Esophagus squamous epithelium (tissue), 5 donors: ENCODE measurements at regions not wholly inside any gene's neighbourhood (a gene's known extent, or its start where the extent isn't known, plus 50 kb on each side); places are given as distances from the start of the nearest gene placed in this dataset.

Experiments used
- DNase-seq: peaks from one replicate; lab custom pipeline; 2025; lab: John Stamatoyannopoulos, UW
- H3K27ac ChIP-seq, 4 donors: fragments of 200-600 bp; sonication (generic); one replicate each; pipeline ENCODE4 v1.5.1; 2016 to 2019; ENCODE audit warnings: mild to moderate bottlenecking in 1 of 4
- H3K27me3 ChIP-seq, 4 donors: fragments of 200-600 bp; sonication (generic); 1 replicate in 3 of 4; 2 replicates in 1 of 4; pipeline versions ENCODE4 v1.5.1 to v1.6.0; 2017 to 2021; ENCODE audit warnings: antibody characterized with exemption in 1 of 4
- H3K36me3 ChIP-seq, 3 donors: fragments of 200-600 bp; sonication (generic); one replicate each; pipeline ENCODE4 v1.5.1; 2016 to 2019
- H3K4me1 ChIP-seq, 3 donors: fragments of 200-600 bp; sonication (generic); one replicate each; pipeline ENCODE4 v1.5.1; 2017 to 2019
- H3K4me3 ChIP-seq, 4 donors: fragments of 200-600 bp; sonication (generic); 1 replicate in 3 of 4; 2 replicates in 1 of 4; pipeline ENCODE4 v1.5.1; 2016 to 2019; ENCODE audit warnings: mild to moderate bottlenecking in 2 of 4, moderate library complexity in 1 of 4
- H3K9me3 ChIP-seq, 3 donors: fragments of 200-600 bp; sonication (generic); one replicate each; pipeline ENCODE4 v1.5.1; 2016 to 2019
- POLR2A ChIP-seq, 4 donors: fragments of 450-650 bp; IDR thresholded peaks; one replicate each; pipeline ENCODE4 v1.6.1; 2017; ENCODE audit warnings: antibody characterized with exemption in 4 of 4, mild to moderate bottlenecking in 4 of 4, moderate library complexity in 3 of 4
- WGBS, 2 donors: methylation state at CpG; one replicate each; pipeline ENCODE4 v1.1.5; 2018; 5-methylcytosine and 5-hydroxymethylcytosine counted together
- intact Hi-C: fragments of 100-400 bp; cut with DNase I; formaldehyde crosslinking; loops from one replicate; pipeline ENCODE4 v1.15.0; 2022
- TF ChIP-seq, protein P1 (sequence below), 6 experiments: fragments of 450-650 bp in 4 of 6; fragments of 200-600 bp in 2 of 6; sonication (generic) in 2 of 6; IDR thresholded peaks; one replicate each; pipeline ENCODE4 v1.5.1; 2016 to 2019; ENCODE audit warnings: antibody characterized with exemption in 6 of 6, mild to moderate bottlenecking in 4 of 6, moderate library complexity in 4 of 6
- donor health status: DM: yes; HTN: yes; CAD: no.

DNA sequence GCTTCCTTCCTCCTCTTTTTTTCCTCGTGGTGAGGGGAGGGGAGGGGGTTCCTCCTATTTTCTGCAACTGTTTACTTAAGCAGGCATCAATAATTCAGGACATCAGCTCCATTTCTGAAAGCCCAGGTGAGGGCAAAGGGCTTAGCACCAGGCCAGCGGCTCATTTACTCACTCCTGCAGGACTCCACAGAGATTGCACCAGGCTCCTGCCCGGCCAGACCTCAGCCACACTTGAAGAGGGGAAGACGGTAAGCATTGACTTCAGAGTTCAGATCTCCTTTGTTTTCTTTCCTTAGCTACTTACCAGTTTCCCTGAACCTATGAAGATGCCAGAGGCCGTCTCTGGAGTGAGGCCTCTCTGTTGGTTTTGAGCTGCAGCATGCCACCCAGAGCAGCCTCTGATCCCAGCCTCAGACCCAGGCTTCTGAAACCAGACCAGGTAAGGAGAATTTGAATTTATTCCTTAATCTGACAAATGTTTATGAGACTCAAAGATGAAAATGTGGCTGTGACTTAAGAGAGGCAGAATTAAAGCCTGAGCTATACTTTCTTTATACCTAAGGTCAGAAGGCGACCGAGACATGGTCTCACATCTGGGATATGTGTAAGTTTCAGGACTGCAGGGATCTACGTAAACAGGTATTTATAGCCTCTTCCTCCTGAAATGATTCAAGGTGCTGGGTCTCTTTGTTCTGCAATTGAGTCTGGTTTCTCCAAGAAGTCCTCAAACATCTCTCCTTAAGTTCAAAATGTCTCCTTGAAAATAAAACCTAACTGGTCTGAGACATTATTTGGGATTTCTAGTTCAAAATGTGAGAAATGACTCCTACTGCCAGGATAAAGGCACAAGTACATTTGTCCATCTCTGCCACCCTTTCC, 272.5 kb upstream of the RUNX1 start:
- intact Hi-C loops = no loop called here

DNA sequence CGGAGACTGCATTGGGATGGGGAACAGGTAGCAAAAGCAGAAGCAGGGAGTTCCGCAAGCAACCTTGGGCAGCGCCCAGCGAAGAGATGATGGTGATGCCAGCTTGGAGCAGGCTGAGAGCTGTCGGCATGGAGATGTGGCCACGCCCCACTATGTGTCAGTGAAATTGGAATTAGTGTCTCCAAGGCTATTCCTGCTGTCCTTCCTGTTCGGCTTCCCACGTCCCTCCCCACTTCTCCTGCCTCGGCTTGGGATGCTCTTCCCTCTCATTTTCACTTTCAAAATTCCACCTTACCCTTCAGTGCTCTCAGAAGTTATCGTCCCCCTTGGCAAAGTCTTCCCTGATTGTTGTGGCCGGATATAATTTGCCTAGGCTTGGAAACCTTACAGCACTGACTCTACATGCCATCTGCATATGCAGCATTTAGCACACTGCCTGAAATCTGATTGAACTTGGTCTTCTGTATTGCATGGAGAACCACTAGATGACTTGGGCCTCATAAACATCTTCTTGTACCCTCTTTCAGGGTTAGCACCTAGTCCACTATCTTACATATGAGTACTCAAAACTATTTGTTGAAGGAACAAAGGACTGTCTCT, 270.7 kb upstream of the RUNX1 start:
- TF ChIP-seq, protein P1, sequence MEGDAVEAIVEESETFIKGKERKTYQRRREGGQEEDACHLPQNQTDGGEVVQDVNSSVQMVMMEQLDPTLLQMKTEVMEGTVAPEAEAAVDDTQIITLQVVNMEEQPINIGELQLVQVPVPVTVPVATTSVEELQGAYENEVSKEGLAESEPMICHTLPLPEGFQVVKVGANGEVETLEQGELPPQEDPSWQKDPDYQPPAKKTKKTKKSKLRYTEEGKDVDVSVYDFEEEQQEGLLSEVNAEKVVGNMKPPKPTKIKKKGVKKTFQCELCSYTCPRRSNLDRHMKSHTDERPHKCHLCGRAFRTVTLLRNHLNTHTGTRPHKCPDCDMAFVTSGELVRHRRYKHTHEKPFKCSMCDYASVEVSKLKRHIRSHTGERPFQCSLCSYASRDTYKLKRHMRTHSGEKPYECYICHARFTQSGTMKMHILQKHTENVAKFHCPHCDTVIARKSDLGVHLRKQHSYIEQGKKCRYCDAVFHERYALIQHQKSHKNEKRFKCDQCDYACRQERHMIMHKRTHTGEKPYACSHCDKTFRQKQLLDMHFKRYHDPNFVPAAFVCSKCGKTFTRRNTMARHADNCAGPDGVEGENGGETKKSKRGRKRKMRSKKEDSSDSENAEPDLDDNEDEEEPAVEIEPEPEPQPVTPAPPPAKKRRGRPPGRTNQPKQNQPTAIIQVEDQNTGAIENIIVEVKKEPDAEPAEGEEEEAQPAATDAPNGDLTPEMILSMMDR (IDR thresholded peaks at IDR 0.05) = no peak
- no peak for TF ChIP-seq POLR2A (IDR thresholded peaks at IDR 0.05)
- intact Hi-C loops = no loop called here
- Histone ChIP-seq H3K27ac (no peak overlapping the region), H3K4me1 (peaks cover 0 to 14% (median 0%) of the 10 kb centered on the region in 3 donors), H3K27me3 (peaks cover 0 to 16% (median 0%) of the 10 kb centered on the region in 4 donors), H3K9me3 (no peaks in the 10 kb centered on the region), H3K4me3 (no peak overlapping the region), H3K36me3 (no peaks in the 10 kb centered on the region)
- 66% methylated on average over 9 to 11 of the region's 11 CpGs for whole genome bisulfite sequencing, 2 donors
- DNase-seq = no peak

More for the DNA sequence above, 272.5 kb upstream of the RUNX1 start:
- H3K27me3 ChIP-seq = peaks cover 0 to 18% (median 0%) of the 10 kb centered on the region in 4 donors
- DNase-seq = no peak
- H3K27ac ChIP-seq = no peak overlapping the region
- no peaks in the 10 kb centered on the region for H3K9me3 ChIP-seq
- 50 to 62% methylated on average over 5 to 7 of the region's 8 CpGs for WGBS, 2 donors
- no peaks in the 10 kb centered on the region for H3K36me3 ChIP-seq
- peaks cover 0 to 15% (median 0%) of the 10 kb centered on the region in 3 donors for H3K4me1 ChIP-seq
- TF ChIP-seq POLR2A (IDR thresholded peaks at IDR 0.05) = no peak
- TF ChIP-seq, protein P1 (IDR thresholded peaks at IDR 0.05) = no peak
- H3K4me3 ChIP-seq = no peak overlapping the region

- DNase-seq = no peak
- WGBS, 2 donors = 79 to 81% methylated on average over 3 to 4 of the region's 4 CpGs
- Histone ChIP-seq H3K27ac (no peak overlapping the region), H3K27me3 (peaks cover 0 to 19% (median 0%) of the 10 kb centered on the region in 4 donors), H3K4me1 (no peaks in the 10 kb centered on the region), H3K9me3 (no peaks in the 10 kb centered on the region), H3K4me3 (no peak overlapping the region), H3K36me3 (no peaks in the 10 kb centered on the region)
- no peak for TF ChIP-seq POLR2A (IDR thresholded peaks at IDR 0.05)
- intact Hi-C loops = no loop called here
Measured at GRCh38 chr21:35316933-35317332, 267.8 kb upstream of the RUNX1 start.

DNA sequence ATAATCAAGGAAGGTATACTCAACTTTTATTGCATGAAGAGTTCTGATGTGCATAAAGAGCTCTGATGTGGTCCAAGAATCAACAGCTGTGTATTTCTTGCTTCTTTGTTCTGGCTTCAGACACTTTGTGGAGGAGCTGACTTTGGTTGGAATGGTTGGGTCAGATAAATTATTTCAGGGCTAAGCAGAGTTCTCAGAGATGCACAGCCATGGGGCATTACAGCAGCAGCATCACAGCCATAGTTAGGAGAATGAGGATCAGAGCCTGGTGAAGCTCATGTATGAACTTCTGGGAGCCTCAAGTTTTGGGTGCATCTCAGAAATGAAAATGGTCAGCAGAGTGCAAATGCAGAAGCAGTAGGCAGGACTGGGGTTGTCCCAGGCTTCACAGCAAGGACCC, 267.4 kb upstream of the RUNX1 start:
- DNase-seq = no peak
- intact Hi-C loops = no loop called here
- H3K27ac ChIP-seq = peak overlapping the region in 1 of 4 donors; percentile 4

GRCh38 chr21:35314857-35315582, 265.9 kb upstream of the RUNX1 start:
- intact Hi-C loops = no loop called here
- TF ChIP-seq, protein P1 (IDR thresholded peaks at IDR 0.05) = no peak
- TF ChIP-seq POLR2A (IDR thresholded peaks at IDR 0.05) = no peak
- no peaks in the 10 kb centered on the region for H3K4me1 ChIP-seq

More for the DNA sequence above, 267.4 kb upstream of the RUNX1 start:
- H3K9me3 ChIP-seq = no peaks in the 10 kb centered on the region
- no peak for TF ChIP-seq POLR2A (IDR thresholded peaks at IDR 0.05)
- TF ChIP-seq, protein P1 (IDR thresholded peaks at IDR 0.05) = no peak
- H3K4me3 ChIP-seq = no peak overlapping the region
- H3K36me3 ChIP-seq = no peaks in the 10 kb centered on the region
- peaks cover 0 to 19% (median 0%) of the 10 kb centered on the region in 4 donors for H3K27me3 ChIP-seq
- H3K4me1 ChIP-seq = no peaks in the 10 kb centered on the region

More at GRCh38 chr21:35314857-35315582, 265.9 kb upstream of the RUNX1 start:
- peak overlapping the region in 1 of 4 donors; percentile 4 for H3K27ac ChIP-seq
- no peak for DNase-seq
- peaks cover 0 to 14% (median 0%) of the 10 kb centered on the region in 4 donors for H3K27me3 ChIP-seq
- H3K9me3 ChIP-seq = no peaks in the 10 kb centered on the region
- H3K4me3 ChIP-seq = no peak overlapping the region
- WGBS, 2 donors = 67 to 76% methylated on average over 7 to 8 of the region's 8 CpGs
- no peaks in the 10 kb centered on the region for H3K36me3 ChIP-seq
